GM12878 (cell line): ENCODE measurements at regions not wholly inside any gene's neighbourhood (a gene's known extent, or its start where the extent isn't known, plus 50 kb on each side); places are given as distances from the start of the nearest gene placed in this dataset.

Source experiments
- ATAC-seq: fragments of 200-7000 bp; cut with Tn5 transposase; 3 replicates; pipeline ENCODE4 v1.9.1; 2020; ENCODE audit warnings: mild to moderate bottlenecking, moderate library complexity
- BruUV-seq: library from RNA; stranded (reverse); fragments of 400-500 nt; replicated peaks from 2 replicates; lab custom pipeline; 2021; lab: Mats Ljungman, UMichigan
- CTCF ChIA-PET: fragments of 300-600 bp; sonication (Branson Sonifier 250); formaldehyde crosslinking; extraction: SDS; loops from one replicate; lab custom pipeline; 2021; ENCODE audit warnings: inconsistent platforms; lab: Yijun Ruan, JAX
- POLR2A ChIA-PET: fragments of 350-600 bp; formaldehyde crosslinking; extraction: SDS; loops from one replicate; lab custom pipeline; 2021; ENCODE audit warnings: inconsistent platforms; lab: Charles Lee
- RAD21 ChIA-PET: fragments of 300-600 bp; sonication (Branson Sonifier 250); formaldehyde crosslinking; loops from one replicate; lab custom pipeline; 2023; ENCODE audit warnings: antibody characterized with exemption; ENCODE audit not compliant: unreplicated experiment; lab: Charles Lee
- SMC1A ChIA-PET: fragments of 300-600 bp; sonication (Branson Sonifier 250); formaldehyde crosslinking; loops from one replicate; lab custom pipeline; 2023; ENCODE audit not compliant: unreplicated experiment, uncharacterized antibody; lab: Charles Lee
- DNase-seq: peaks from one replicate; pipeline ENCODE4 v3.0.0-alpha.2; 2011; ENCODE audit warnings: low read depth, low spot score
- FAIRE-seq: peaks from 3 replicates; lab custom pipeline; 2011; peaks lifted over from hg19 to GRCh38; lab: Jason Lieb, UNC
- H2AFZ ChIP-seq: 2 replicates; pipeline ENCODE4 v1.6.0; 2011; ENCODE audit warnings: low read depth, low read length, control low read depth; ENCODE audit not compliant: control insufficient read depth
- H3K27ac ChIP-seq: 2 replicates; pipeline ENCODE4 v1.5.1; 2011; ENCODE audit warnings: control low read depth; ENCODE audit not compliant: control insufficient read depth, insufficient read depth
- H3K27me3 ChIP-seq, 2 experiments: replicated peaks in 1 of 2; 2 replicates each; pipeline versions ENCODE4 v1.6.0 to v1.6.1; 2011; ENCODE audit warnings: low read length in 1 of 2; ENCODE audit not compliant: control insufficient read depth in 2 of 2, insufficient read depth in 2 of 2
- H3K36me3 ChIP-seq, 2 experiments: 2 replicates each; pipeline ENCODE4 v1.5.1; 2011; ENCODE audit warnings: low read length in 1 of 2; ENCODE audit not compliant: control insufficient read depth in 2 of 2, insufficient read depth in 2 of 2
- H3K4me1 ChIP-seq: 2 replicates; pipeline ENCODE4 v1.6.1; 2011; ENCODE audit warnings: mild to moderate bottlenecking, low read length, moderate library complexity, mixed read lengths; ENCODE audit not compliant: control insufficient read depth, insufficient read depth
- H3K4me2 ChIP-seq: 2 replicates; pipeline ENCODE4 v1.6.0; 2011; ENCODE audit warnings: control low read depth; ENCODE audit not compliant: control insufficient read depth, insufficient read depth
- H3K4me3 ChIP-seq: fragments of 200-600 bp; sonication (generic); 2 replicates; pipeline ENCODE4 v1.5.1; 2016
- H3K79me2 ChIP-seq: 2 replicates; pipeline ENCODE4 v1.6.0; 2011; ENCODE audit warnings: low read length; ENCODE audit not compliant: control insufficient read depth, insufficient read depth
- H3K9ac ChIP-seq: 2 replicates; pipeline ENCODE4 v1.8.0; 2011; ENCODE audit warnings: low read length, control low read depth, mixed read lengths; ENCODE audit not compliant: control insufficient read depth, insufficient read depth
- H3K9me3 ChIP-seq: replicated peaks from 3 replicates; pipeline ENCODE4 v1.5.1; 2011; ENCODE audit warnings: mild to moderate bottlenecking, low read length; ENCODE audit not compliant: control insufficient read depth, insufficient read depth
- H4K20me1 ChIP-seq: 2 replicates; pipeline ENCODE4 v1.6.0; 2011; ENCODE audit not compliant: control insufficient read depth, insufficient read depth
- EP300 ChIP-seq, 2 experiments: fragments of 150-350 bp in 1 of 2; IDR thresholded peaks; 2 replicates each; pipeline ENCODE4 v1.6.1; 2011 to 2012; ENCODE audit warnings: low read depth in 2 of 2, low read length in 2 of 2, borderline replicate concordance in 1 of 2, improper control_type of control experiment in 1 of 2, inconsistent platforms in 1 of 2; ENCODE audit not compliant: control insufficient read depth in 1 of 2
- FOXM1 ChIP-seq: IDR thresholded peaks from 2 replicates; pipeline ENCODE4 v1.6.1; 2012; ENCODE audit warnings: low read depth, mild to moderate bottlenecking, inconsistent platforms, low read length, moderate library complexity
- GABPA ChIP-seq: IDR thresholded peaks from 2 replicates; pipeline ENCODE4 v1.6.1; 2014; ENCODE audit warnings: antibody characterized with exemption, low read depth, mild to moderate bottlenecking, inconsistent platforms
- NR2C2 ChIP-seq: IDR thresholded peaks from 2 replicates; pipeline ENCODE4 v1.6.1; 2011; ENCODE audit warnings: borderline replicate concordance, low read depth; ENCODE audit not compliant: control insufficient read depth, insufficient read length
- SREBF2 ChIP-seq: IDR thresholded peaks from 2 replicates; pipeline ENCODE4 v1.6.1; 2012; ENCODE audit warnings: mild to moderate bottlenecking, low read length
- TAF1 ChIP-seq: IDR thresholded peaks from 2 replicates; pipeline ENCODE4 v1.6.1; 2011; ENCODE audit warnings: mild to moderate bottlenecking, low read depth, low read length, borderline replicate concordance
- ZBTB40 ChIP-seq: fragments of 450-650 bp; IDR thresholded peaks from 2 replicates; pipeline ENCODE4 v1.6.1; 2016; ENCODE audit warnings: mild to moderate bottlenecking, moderate library complexity, borderline replicate concordance
- ZNF622 ChIP-seq: fragments of 450-650 bp; IDR thresholded peaks from 2 replicates; pipeline ENCODE4 v1.6.1; 2017; ENCODE audit warnings: mild to moderate bottlenecking, inconsistent platforms
- WGBS: methylation state at CpG from one replicate; pipeline ENCODE4 v1.1.6; 2016; ENCODE audit warnings: low lambda C conversion rate; ENCODE audit not compliant: insufficient replicate concordance, insufficient coverage; ENCODE audit errors: missing lambda C conversion rate; 5-methylcytosine and 5-hydroxymethylcytosine counted together
- in situ Hi-C: fragments of 300-500 bp; cut with MboI; formaldehyde crosslinking; loops from 9 replicates; pipeline ENCODE4 v1.14.3; 2018; ENCODE audit warnings: mixed read lengths
- intact Hi-C: fragments of 100-400 bp; cut with micrococcal nuclease; formaldehyde crosslinking; loops from one replicate; pipeline ENCODE4 v1.14.2; 2022; ENCODE audit not compliant: unreplicated experiment

GRCh38 chr20:63074631-63075030 lies 67.9 kb upstream of the BHLHE23 start (continued):
- no peak for TF ChIP-seq ZBTB40
- TF ChIP-seq NR2C2 = no peak
- no peak for TF ChIP-seq GABPA
- TF ChIP-seq SREBF2 = no peak
- TF ChIP-seq ZNF622 = no peak
- TF ChIP-seq TAF1 = no peak
- TF ChIP-seq EP300 (IDR thresholded peaks at IDR 0.05; ENCODE audit: borderline replicate concordance in 1 of 2, control insufficient read depth in 1 of 2, low read depth in 2 of 2, low read length in 2 of 2) = no peak

GRCh38 chr20:63074182-63074581 lies 67.4 kb upstream of the BHLHE23 start:
- 60% methylated on average over 9 of the region's 9 CpGs for WGBS
- Histone ChIP-seq H3K9me3 (no peaks in the 10 kb centered on the region; the same call in 1 of the 3 replicates), H3K4me1 (no peaks in the 10 kb centered on the region), H3K4me2 (no peak overlapping the region), H4K20me1 (no peaks in the 10 kb centered on the region), H3K27me3 (no peaks in the 10 kb centered on the region; a peak in 2 of 4 replicates), H3K79me2 (no peaks in the 10 kb centered on the region), H3K4me3 (no peak overlapping the region), H2AFZ (no peak overlapping the region), H3K36me3 (no peaks in the 10 kb centered on the region), H3K9ac (no peak overlapping the region), H3K27ac (no peak overlapping the region)
- ATAC-seq = no peak
- intact Hi-C loops (no loop called here), in situ Hi-C loops (no loop called here)
- SMC1A ChIA-PET = no interaction called here
- no peak for DNase-seq
- POLR2A ChIA-PET = no interaction called here
- no TSS peak for BruUV-seq
- FAIRE-seq = no peak
- CTCF ChIA-PET = no interaction called here
- RAD21 ChIA-PET = no interaction called here
- TF ChIP-seq FOXM1 = no peak
